WI38 (cell line): ENCODE measurements at regions not wholly inside any gene's neighbourhood (a gene's known extent, or its start where the extent isn't known, plus 50 kb on each side); places are given as distances from the start of the nearest gene placed in this dataset.

Experiments
- H3K4me3 ChIP-seq: 2 replicates; pipeline ENCODE4 v1.5.1; 2011; ENCODE audit warnings: low read depth, mild to moderate bottlenecking, control low read depth, low read length
- CTCF ChIP-seq: IDR thresholded peaks from 2 replicates; pipeline ENCODE4 v1.5.1; 2012; ENCODE audit warnings: low read depth, mild to moderate bottlenecking, control low read depth, low read length

- H3K4me3 ChIP-seq, result no peak overlapping the region
- TF ChIP-seq CTCF, result no peak
Measured at GRCh38 chr1:218546314-218546713, 201.2 kb downstream of the TGFB2 start.

- no peak for TF ChIP-seq CTCF
- H3K4me3 ChIP-seq, result no peak overlapping the region
Measured at GRCh38 chr1:218547957-218548730, 203.0 kb downstream of the TGFB2 start.

- TF ChIP-seq CTCF, result no peak
Measured at GRCh38 chr1:218548764-218549163, 203.6 kb downstream of the TGFB2 start.

GRCh38 chr1:218553197-218553596, 208.1 kb downstream of the TGFB2 start:
- TF ChIP-seq CTCF, result no peak
- H3K4me3 ChIP-seq, result no peak overlapping the region

More at GRCh38 chr1:218548764-218549163, 203.6 kb downstream of the TGFB2 start:
- no peak overlapping the region for H3K4me3 ChIP-seq

GRCh38 chr1:218556016-218556415, 210.9 kb downstream of the TGFB2 start:
- TF ChIP-seq CTCF, result no peak
- no peak overlapping the region for H3K4me3 ChIP-seq

GRCh38 chr1:218557731-218558130, 212.6 kb downstream of the TGFB2 start:
- no peak for TF ChIP-seq CTCF

GRCh38 chr1:218558271-218558810, 213.2 kb downstream of the TGFB2 start:
- no peak for TF ChIP-seq CTCF
- H3K4me3 ChIP-seq, result no peak overlapping the region

More at GRCh38 chr1:218557731-218558130, 212.6 kb downstream of the TGFB2 start:
- H3K4me3 ChIP-seq, result no peak overlapping the region
